Stimulated activated naive CD8-positive, alpha-beta T cell treated with anti-CD3 and anti-CD28 coated beads, Interleukin-15, amount 100 ng/mL, for 72 hours (primary cell): ENCODE measurements at regions not wholly inside any gene's neighbourhood (a gene's known extent, or its start where the extent isn't known, plus 50 kb on each side); places are given as distances from the start of the nearest gene placed in this dataset.
"Not testable (repeated sequence)": the region's sequence is repeated elsewhere in the genome, so short reads cannot be mapped to it uniquely, and the experiment has no call there.

Experiments
- ATAC-seq: fragments of 150-1000 bp; cut with Tn5 transposase; 2 replicates; pipeline ENCODE4 v1.10.0; 2021; ENCODE audit warnings: mild to moderate bottlenecking, moderate library complexity
- DNase-seq, 2 donors: peaks; one replicate each; pipeline ENCODE4 v3.0.0; 2021 to 2022
- H3K27ac Mint-ChIP-seq, 2 donors: one replicate each; pipeline ENCODE4 v1.8.0; 2022; ENCODE audit warnings: mild to moderate bottlenecking in 2 of 2, mixed read lengths in 2 of 2, moderate library complexity in 2 of 2
- H3K27me3 Mint-ChIP-seq: one replicate; pipeline ENCODE4 v1.8.0; 2022; ENCODE audit warnings: mixed read lengths
- H3K4me1 Mint-ChIP-seq: one replicate; pipeline ENCODE4 v1.8.0; 2022; ENCODE audit warnings: mild to moderate bottlenecking, mixed read lengths
- H3K4me3 Mint-ChIP-seq, 2 donors: one replicate each; pipeline ENCODE4 v1.8.0; 2022; ENCODE audit warnings: mild to moderate bottlenecking in 2 of 2, mixed read lengths in 2 of 2, moderate library complexity in 1 of 2
- H3K9me3 Mint-ChIP-seq, 2 donors: one replicate each; pipeline ENCODE4 v1.8.0; 2022; ENCODE audit warnings: mixed read lengths in 2 of 2

GRCh38 chr5:57042524-57042931 is 90.6 kb upstream of the MIER3 start:
- Mint-ChIP-seq H3K27ac (no peak overlapping the region), H3K4me3 (no peak overlapping the region), H3K4me1 (no peaks in the 10 kb centered on the region), H3K9me3 (no peaks in the 10 kb centered on the region), H3K27me3 (no peaks in the 10 kb centered on the region)
- no peak for DNase-seq
- ATAC-seq, result no peak

- ATAC-seq, result no peak
- Mint-ChIP-seq H3K27ac (no peak overlapping the region), H3K27me3 (peaks cover 7% of the 10 kb centered on the region), H3K9me3 (no peaks in the 10 kb centered on the region), H3K4me1 (no peaks in the 10 kb centered on the region), H3K4me3 (no peak overlapping the region)
- no peak for DNase-seq
Measured at GRCh38 chr5:57054135-57054534, 102.2 kb upstream of the MIER3 start.

GRCh38 chr5:57054671-57055070 is 102.7 kb upstream of the MIER3 start:
- ATAC-seq, result no peak
- Mint-ChIP-seq H3K27me3 (peaks cover 7% of the 10 kb centered on the region), H3K4me1 (no peaks in the 10 kb centered on the region), H3K9me3 (no peaks in the 10 kb centered on the region), H3K27ac (no peak overlapping the region), H3K4me3 (no peak overlapping the region)
- DNase-seq, result no peak

GRCh38 chr5:57055731-57056130 is 103.8 kb upstream of the MIER3 start:
- H3K4me1 Mint-ChIP-seq, result no peaks in the 10 kb centered on the region

GRCh38 chr5:57063773-57064172 is 110.1 kb upstream of the GPBP1 start:
- Mint-ChIP-seq H3K9me3 (peaks cover 5 to 13% of the 10 kb centered on the region in 2 donors), H3K4me1 (no peaks in the 10 kb centered on the region), H3K4me3 (no peak overlapping the region), H3K27ac (no peak overlapping the region), H3K27me3 (peaks cover 10% of the 10 kb centered on the region)
- no peak for DNase-seq
- no peak for ATAC-seq

More at GRCh38 chr5:57055731-57056130, 103.8 kb upstream of the MIER3 start:
- ATAC-seq (no peak), DNase-seq (no peak)
- H3K27ac Mint-ChIP-seq, result no peak overlapping the region
- no peak overlapping the region for H3K4me3 Mint-ChIP-seq
- H3K27me3 Mint-ChIP-seq, result peaks cover 7% of the 10 kb centered on the region
- no peaks in the 10 kb centered on the region for H3K9me3 Mint-ChIP-seq

GRCh38 chr5:57066924-57067596 is 106.8 kb upstream of the GPBP1 start:
- H3K4me1 Mint-ChIP-seq, result no peaks in the 10 kb centered on the region

GRCh38 chr5:57067597-57067924 is 106.3 kb upstream of the GPBP1 start:
- Mint-ChIP-seq H3K9me3 (peaks cover 13 to 15% of the 10 kb centered on the region in 2 donors), H3K4me1 (no peaks in the 10 kb centered on the region), H3K27me3 (peaks cover 15% of the 10 kb centered on the region), H3K4me3 (no peak overlapping the region), H3K27ac (no peak overlapping the region)
- ATAC-seq, result no peak
- no peak for DNase-seq

More at GRCh38 chr5:57066924-57067596, 106.8 kb upstream of the GPBP1 start:
- DNase-seq (no peak), ATAC-seq (no peak)
- Mint-ChIP-seq H3K27ac (no peak overlapping the region), H3K4me3 (no peak overlapping the region), H3K27me3 (peaks cover 10% of the 10 kb centered on the region), H3K9me3 (peaks cover 13 to 15% of the 10 kb centered on the region in 2 donors)

- peak overlapping the region in 1 of 2 donors; percentile 84 for H3K27ac Mint-ChIP-seq
- DNase-seq, result no peak
- H3K9me3 Mint-ChIP-seq, result peaks cover 13 to 15% of the 10 kb centered on the region in 2 donors
- H3K4me3 Mint-ChIP-seq, result no peak overlapping the region
- H3K27me3 Mint-ChIP-seq, result peaks cover 25% of the 10 kb centered on the region
- H3K4me1 Mint-ChIP-seq, result no peaks in the 10 kb centered on the region
- no peak for ATAC-seq
Measured at GRCh38 chr5:57069115-57069835, 104.6 kb upstream of the GPBP1 start.

- Mint-ChIP-seq H3K4me1 (no peaks in the 10 kb centered on the region), H3K27me3 (peaks cover 15% of the 10 kb centered on the region), H3K4me3 (no peak overlapping the region), H3K27ac (no peak overlapping the region), H3K9me3 (peaks cover 0 to 10% of the 10 kb centered on the region in 2 donors)
- DNase-seq, result no peak
- no peak for ATAC-seq
Measured at GRCh38 chr5:57072218-57072892, 101.5 kb upstream of the GPBP1 start.

- Mint-ChIP-seq H3K4me3 (no peak overlapping the region), H3K4me1 (no peaks in the 10 kb centered on the region), H3K9me3 (no peaks in the 10 kb centered on the region), H3K27ac (peak overlapping the region in 1 of 2 donors; percentile 50), H3K27me3 (no peaks in the 10 kb centered on the region)
- no peak for ATAC-seq
- DNase-seq, result no peak
Measured at GRCh38 chr5:57082441-57083067, 91.3 kb upstream of the GPBP1 start.

- H3K27me3 Mint-ChIP-seq, result no peaks in the 10 kb centered on the region
- no peaks in the 10 kb centered on the region for H3K4me1 Mint-ChIP-seq
- no peak for DNase-seq
- no peaks in the 10 kb centered on the region for H3K9me3 Mint-ChIP-seq
- peak; percentile 43 for ATAC-seq
- no peak overlapping the region for H3K4me3 Mint-ChIP-seq
- peak overlapping the region in 1 of 2 donors; percentile 81 for H3K27ac Mint-ChIP-seq
Measured at GRCh38 chr5:57085306-57086081, 88.4 kb upstream of the GPBP1 start.

GRCh38 chr5:57087947-57088346 is 85.9 kb upstream of the GPBP1 start:
- not testable (repeated sequence) for H3K4me1 Mint-ChIP-seq, ATAC-seq, DNase-seq

GRCh38 chr5:57094753-57095683 is 78.8 kb upstream of the GPBP1 start:
- H3K9me3 Mint-ChIP-seq, result peaks cover 32 to 45% of the 10 kb centered on the region in 2 donors
- no peak overlapping the region for H3K4me3 Mint-ChIP-seq
- no peaks in the 10 kb centered on the region for H3K4me1 Mint-ChIP-seq
- DNase-seq (no peak), ATAC-seq (no peak)
- H3K27ac Mint-ChIP-seq, result no peak overlapping the region
- H3K27me3 Mint-ChIP-seq, result no peaks in the 10 kb centered on the region

More at GRCh38 chr5:57087947-57088346, 85.9 kb upstream of the GPBP1 start:
- H3K27me3 Mint-ChIP-seq, H3K27ac Mint-ChIP-seq, H3K4me3 Mint-ChIP-seq, H3K9me3 Mint-ChIP-seq: not testable (repeated sequence)

- Mint-ChIP-seq H3K27me3 (no peaks in the 10 kb centered on the region), H3K27ac (no peak overlapping the region), H3K9me3 (peaks cover 32 to 45% of the 10 kb centered on the region in 2 donors), H3K4me3 (no peak overlapping the region), H3K4me1 (no peaks in the 10 kb centered on the region)
- DNase-seq (no peak), ATAC-seq (no peak)
Measured at GRCh38 chr5:57097526-57097925, 76.3 kb upstream of the GPBP1 start.
